Smooth muscle cell (in vitro differentiated cells): ENCODE measurements at regions not wholly inside any gene's neighbourhood (a gene's known extent, or its start where the extent isn't known, plus 50 kb on each side); places are given as distances from the start of the nearest gene placed in this dataset.

Experiments used
- DNase-seq: peaks from one replicate; lab custom pipeline; 2025; ENCODE audit not compliant: unreplicated experiment; lab: John Stamatoyannopoulos, UW
- H2AFZ ChIP-seq: fragments of 200-600 bp; sonication (generic); 2 replicates; pipeline ENCODE4 v1.6.0; 2016; ENCODE audit warnings: antibody characterized with exemption, low read depth, mild to moderate bottlenecking
- H3F3A ChIP-seq: fragments of 200-600 bp; sonication (generic); 2 replicates; pipeline ENCODE4 v1.6.0; 2017; ENCODE audit warnings: antibody characterized with exemption, low read depth
- H3K27ac ChIP-seq: fragments of 200-600 bp; sonication (generic); 2 replicates; pipeline ENCODE4 v1.5.1; 2016; ENCODE audit warnings: low read depth, mild to moderate bottlenecking
- H3K27me3 ChIP-seq: fragments of 200-600 bp; sonication (generic); 2 replicates; pipeline ENCODE4 v1.6.1; 2016; ENCODE audit warnings: low read depth, mild to moderate bottlenecking
- H3K36me3 ChIP-seq: fragments of 200-600 bp; sonication (generic); 2 replicates; pipeline ENCODE4 v1.5.1; 2016; ENCODE audit warnings: low read depth
- H3K4me1 ChIP-seq: fragments of 200-600 bp; sonication (generic); 2 replicates; pipeline ENCODE4 v1.5.1; 2016; ENCODE audit warnings: low read depth
- H3K4me2 ChIP-seq: fragments of 200-600 bp; sonication (generic); 2 replicates; pipeline ENCODE4 v1.6.0; 2016; ENCODE audit warnings: mild to moderate bottlenecking
- H3K4me3 ChIP-seq: fragments of 200-600 bp; sonication (generic); 2 replicates; pipeline ENCODE4 v1.5.1; 2016; ENCODE audit warnings: mild to moderate bottlenecking
- H3K79me2 ChIP-seq: fragments of 200-600 bp; sonication (generic); 2 replicates; pipeline ENCODE4 v1.6.0; 2016; ENCODE audit warnings: low read depth, mild to moderate bottlenecking
- H3K9ac ChIP-seq: fragments of 200-600 bp; sonication (generic); 2 replicates; pipeline ENCODE4 v1.6.0; 2016; ENCODE audit warnings: low read depth
- H3K9me3 ChIP-seq: fragments of 200-600 bp; sonication (generic); replicated peaks from 2 replicates; pipeline ENCODE4 v1.5.1; 2016; ENCODE audit warnings: low read depth
- H4K20me1 ChIP-seq: fragments of 200-600 bp; sonication (generic); 2 replicates; pipeline ENCODE4 v1.6.0; 2016; ENCODE audit warnings: low read depth
- CTCF ChIP-seq: fragments of 200-600 bp; sonication (generic); IDR thresholded peaks from 2 replicates; pipeline ENCODE4 v1.5.1; 2017; ENCODE audit warnings: borderline replicate concordance, mild to moderate bottlenecking, antibody characterized with exemption; ENCODE audit not compliant: insufficient read depth, poor library complexity, severe bottlenecking
- WGBS: methylation state at CpG from one replicate; pipeline ENCODE4 v1.1.7; 2016; ENCODE audit warnings: low lambda C conversion rate; 5-methylcytosine and 5-hydroxymethylcytosine counted together

- no peaks in the 10 kb centered on the region for H3K4me1 ChIP-seq
- no peak for DNase-seq
- TF ChIP-seq CTCF = no peak
- no peak overlapping the region for H2AFZ ChIP-seq
- WGBS = 80% methylated on average over 3 of the region's 3 CpGs
- H3K79me2 ChIP-seq = no peaks in the 10 kb centered on the region
- no peaks in the 10 kb centered on the region for H4K20me1 ChIP-seq
- no peak overlapping the region for H3K4me2 ChIP-seq
- no peaks in the 10 kb centered on the region for H3F3A ChIP-seq
- peaks cover 17% of the 10 kb centered on the region for H3K27me3 ChIP-seq
- H3K9ac ChIP-seq = no peak overlapping the region
- no peak overlapping the region for H3K4me3 ChIP-seq
- no peak overlapping the region for H3K27ac ChIP-seq
- H3K36me3 ChIP-seq = no peaks in the 10 kb centered on the region
- H3K9me3 ChIP-seq = no peaks in the 10 kb centered on the region
Observed at GRCh38 chr3:71868876-71869275, 83.9 kb upstream of the PROK2 start.

DNA sequence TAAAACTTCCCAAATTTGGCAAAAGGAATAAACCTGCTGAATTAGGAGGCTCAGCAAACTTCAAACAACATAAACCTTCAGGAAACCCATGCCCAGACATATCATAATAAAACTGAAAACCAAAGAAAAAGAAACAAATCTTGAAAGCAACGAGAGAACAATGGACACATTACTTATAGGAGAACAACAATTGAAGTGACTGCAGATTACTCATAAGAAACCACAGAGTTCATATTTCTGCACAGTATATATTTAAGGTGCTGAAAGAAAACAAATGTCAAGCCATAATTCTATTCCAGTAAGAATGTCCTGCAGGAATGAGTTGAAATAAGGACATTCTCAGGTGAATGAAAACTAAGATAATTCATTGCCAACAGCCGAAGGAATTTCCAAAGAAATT is 80.8 kb upstream of the PROK2 start:
- Histone ChIP-seq H2AFZ (no peak overlapping the region), H3K27me3 (peaks cover 35% of the 10 kb centered on the region), H3K9me3 (no peaks in the 10 kb centered on the region), H4K20me1 (no peaks in the 10 kb centered on the region), H3K4me1 (no peaks in the 10 kb centered on the region), H3K4me3 (no peak overlapping the region), H3K9ac (no peak overlapping the region), H3K4me2 (no peak overlapping the region), H3K27ac (no peak overlapping the region), H3K36me3 (no peaks in the 10 kb centered on the region), H3K79me2 (no peaks in the 10 kb centered on the region), H3F3A (no peaks in the 10 kb centered on the region)
- 82% methylated on average over 2 of the region's 2 CpGs for WGBS
- no peak for DNase-seq
- no peak for TF ChIP-seq CTCF

- Histone ChIP-seq H3K27ac (no peak overlapping the region), H3K9ac (no peak overlapping the region), H4K20me1 (no peaks in the 10 kb centered on the region), H3K4me2 (no peak overlapping the region), H3K9me3 (no peaks in the 10 kb centered on the region), H2AFZ (no peak overlapping the region), H3K79me2 (no peaks in the 10 kb centered on the region), H3F3A (no peaks in the 10 kb centered on the region), H3K27me3 (peaks cover 41% of the 10 kb centered on the region), H3K4me1 (no peaks in the 10 kb centered on the region), H3K36me3 (no peaks in the 10 kb centered on the region), H3K4me3 (no peak overlapping the region)
- DNase-seq = no peak
- WGBS = 72% methylated on average over 5 of the region's 5 CpGs
- TF ChIP-seq CTCF = no peak
Observed at GRCh38 chr3:71863563-71864190, 78.7 kb upstream of the PROK2 start.
